GM21423 (cell line): ENCODE measurements at regions not wholly inside any gene's neighbourhood (a gene's known extent, or its start where the extent isn't known, plus 50 kb on each side); places are given as distances from the start of the nearest gene placed in this dataset.
"Not testable (repeated sequence)": the region's sequence is repeated elsewhere in the genome, so short reads cannot be mapped to it uniquely, and the experiment has no call there.

ENCODE experiments used
- ATAC-seq: cut with Tn5 transposase; IDR thresholded peaks from one replicate; pipeline ENCODE4 v1.9.1; 2021; ENCODE audit warnings: mild to moderate bottlenecking, moderate library complexity; ENCODE audit not compliant: unreplicated experiment

- no peak for ATAC-seq
Measured at GRCh38 chr18:55907453-55908175, 319.6 kb upstream of the TCF4 start.

- no peak for ATAC-seq
Measured at GRCh38 chr18:55906536-55906935, 318.5 kb upstream of the TCF4 start.

- no peak for ATAC-seq
Measured at GRCh38 chr18:55903911-55904310, 315.9 kb upstream of the TCF4 start.

GRCh38 chr18:55900380-55900779 lies 312.4 kb upstream of the TCF4 start:
- no peak for ATAC-seq

GRCh38 chr18:55897091-55897689 lies 309.2 kb upstream of the TCF4 start:
- no peak for ATAC-seq

- no peak for ATAC-seq
Measured at GRCh38 chr18:55893948-55894347, 306.0 kb upstream of the TCF4 start.

GRCh38 chr18:55892862-55893813 lies 305.1 kb upstream of the TCF4 start:
- not testable (repeated sequence) for ATAC-seq

GRCh38 chr18:55886886-55887285 lies 298.9 kb upstream of the TCF4 start:
- ATAC-seq = no peak

- ATAC-seq = no peak
Measured at GRCh38 chr18:55884498-55884897, 296.5 kb upstream of the TCF4 start.

- no peak for ATAC-seq
Measured at GRCh38 chr18:55880617-55881016, 292.6 kb upstream of the TCF4 start.

- ATAC-seq = no peak
Measured at GRCh38 chr18:55879331-55879730, 291.3 kb upstream of the TCF4 start.

GRCh38 chr18:55878224-55878623 lies 290.2 kb upstream of the TCF4 start:
- no peak for ATAC-seq

- ATAC-seq = no peak
Measured at GRCh38 chr18:55877321-55877720, 289.3 kb upstream of the TCF4 start.

- no peak for ATAC-seq
Measured at GRCh38 chr18:55876254-55876653, 288.3 kb upstream of the TCF4 start.

GRCh38 chr18:55875371-55875901 lies 287.4 kb upstream of the TCF4 start:
- no peak for ATAC-seq

- no peak for ATAC-seq
Measured at GRCh38 chr18:55869556-55870501, 281.8 kb upstream of the TCF4 start.

- no peak for ATAC-seq
Measured at GRCh38 chr18:55868909-55869308, 280.9 kb upstream of the TCF4 start.

- ATAC-seq = no peak
Measured at GRCh38 chr18:55866886-55867285, 278.9 kb upstream of the TCF4 start.

GRCh38 chr18:55866006-55866405 lies 278.0 kb upstream of the TCF4 start:
- no peak for ATAC-seq

- ATAC-seq = no peak
Measured at GRCh38 chr18:55864281-55864680, 276.3 kb upstream of the TCF4 start.
